Hepatocyte (in vitro differentiated cells): ENCODE measurements at regions not wholly inside any gene's neighbourhood (a gene's known extent, or its start where the extent isn't known, plus 50 kb on each side); places are given as distances from the start of the nearest gene placed in this dataset.

Experiments used
- DNase-seq: peaks from one replicate; pipeline ENCODE4 v3.0.0-alpha.2; 2016; ENCODE audit warnings: low spot score
- H2AFZ ChIP-seq: fragments of 200-600 bp; sonication (generic); 2 replicates; pipeline ENCODE4 v1.6.0; 2016; ENCODE audit warnings: antibody characterized with exemption, mild to moderate bottlenecking
- H3K27ac ChIP-seq: fragments of 200-600 bp; sonication (generic); 2 replicates; pipeline ENCODE4 v1.5.1; 2016; ENCODE audit warnings: mild to moderate bottlenecking
- H3K27me3 ChIP-seq: fragments of 200-600 bp; sonication (generic); 2 replicates; pipeline ENCODE4 v1.6.1; 2016
- H3K36me3 ChIP-seq: fragments of 200-600 bp; sonication (generic); replicated peaks from 2 replicates; pipeline ENCODE4 v1.5.1; 2016; ENCODE audit warnings: low read depth; ENCODE audit not compliant: insufficient read depth
- H3K4me1 ChIP-seq: fragments of 200-600 bp; sonication (generic); 2 replicates; pipeline ENCODE4 v1.5.1; 2016; ENCODE audit warnings: mild to moderate bottlenecking, moderate library complexity; ENCODE audit not compliant: insufficient read depth
- H3K4me2 ChIP-seq: fragments of 200-600 bp; sonication (generic); 2 replicates; pipeline ENCODE4 v1.6.0; 2016
- H3K4me3 ChIP-seq: fragments of 200-600 bp; sonication (generic); 2 replicates; pipeline ENCODE4 v1.5.1; 2016; ENCODE audit warnings: mild to moderate bottlenecking
- H3K79me2 ChIP-seq: fragments of 200-600 bp; sonication (generic); 2 replicates; pipeline ENCODE4 v1.6.0; 2017; ENCODE audit warnings: mild to moderate bottlenecking
- H3K9me2 ChIP-seq: fragments of 200-600 bp; sonication (generic); replicated peaks from 2 replicates; pipeline ENCODE4 v1.6.0; 2017; ENCODE audit warnings: mild to moderate bottlenecking; ENCODE audit not compliant: insufficient read depth
- H3K9me3 ChIP-seq: fragments of 200-600 bp; sonication (generic); 2 replicates; pipeline ENCODE4 v1.5.1; 2016; ENCODE audit warnings: low read depth, mild to moderate bottlenecking
- H4K20me1 ChIP-seq: fragments of 200-600 bp; sonication (generic); 2 replicates; pipeline ENCODE4 v1.6.0; 2016; ENCODE audit warnings: mild to moderate bottlenecking; ENCODE audit not compliant: insufficient read depth, poor library complexity, severe bottlenecking
- CTCF ChIP-seq: fragments of 200-600 bp; sonication (generic); IDR thresholded peaks from 2 replicates; pipeline ENCODE4 v1.5.1; 2016; ENCODE audit warnings: antibody characterized with exemption, mild to moderate bottlenecking; ENCODE audit not compliant: poor library complexity
- EZH2 ChIP-seq: fragments of 200-600 bp; sonication (generic); IDR thresholded peaks from 2 replicates; pipeline ENCODE4 v1.6.1; 2016; ENCODE audit warnings: antibody characterized with exemption, mild to moderate bottlenecking, borderline replicate concordance
- EZH2phosphoT487 ChIP-seq: fragments of 200-600 bp; sonication (generic); IDR thresholded peaks from one replicate; pipeline ENCODE4 v1.6.1; 2018; ENCODE audit warnings: antibody characterized with exemption, mild to moderate bottlenecking, low read depth, moderate library complexity; ENCODE audit not compliant: unreplicated experiment, severe bottlenecking
- WGBS: methylation state at CpG from one replicate; pipeline ENCODE4 v1.1.6; 2016; ENCODE audit warnings: low lambda C conversion rate; ENCODE audit errors: missing lambda C conversion rate; 5-methylcytosine and 5-hydroxymethylcytosine counted together

- Histone ChIP-seq H4K20me1 (no peaks in the 10 kb centered on the region), H2AFZ (no peak overlapping the region), H3K9me3 (no peaks in the 10 kb centered on the region), H3K79me2 (no peaks in the 10 kb centered on the region), H3K4me2 (no peak overlapping the region), H3K4me3 (no peak overlapping the region), H3K27me3 (no peaks in the 10 kb centered on the region), H3K9me2 (no peaks in the 10 kb centered on the region), H3K4me1 (no peaks in the 10 kb centered on the region), H3K36me3 (no peaks in the 10 kb centered on the region), H3K27ac (no peak overlapping the region)
- 79% methylated on average over 15 of the region's 20 CpGs for WGBS
- no peak for DNase-seq
- no peak for TF ChIP-seq EZH2phosphoT487
- TF ChIP-seq EZH2: no peak
- TF ChIP-seq CTCF: no peak
Observed at GRCh38 chr14:105839425-105840265, 313.3 kb downstream of the TMEM121 start.

- Histone ChIP-seq H3K36me3 (no peaks in the 10 kb centered on the region), H3K9me3 (no peaks in the 10 kb centered on the region), H3K79me2 (no peaks in the 10 kb centered on the region), H3K9me2 (no peaks in the 10 kb centered on the region), H3K4me2 (no peak overlapping the region), H4K20me1 (no peaks in the 10 kb centered on the region), H3K4me3 (no peak overlapping the region), H3K27ac (no peak overlapping the region), H2AFZ (no peak overlapping the region), H3K27me3 (no peaks in the 10 kb centered on the region), H3K4me1 (no peaks in the 10 kb centered on the region)
- 87% methylated on average over 22 of the region's 32 CpGs for WGBS
- no peak for DNase-seq
- TF ChIP-seq EZH2phosphoT487 (no peak), EZH2 (no peak), CTCF (no peak)
Observed at GRCh38 chr14:105840266-105841021, 314.1 kb downstream of the TMEM121 start.

GRCh38 chr14:105841022-105842009 lies 314.9 kb downstream of the TMEM121 start:
- no peak overlapping the region for H3K4me3 ChIP-seq
- H3K27me3 ChIP-seq: no peaks in the 10 kb centered on the region
- DNase-seq: no peak
- no peak overlapping the region for H3K27ac ChIP-seq
- no peaks in the 10 kb centered on the region for H3K4me1 ChIP-seq
- H2AFZ ChIP-seq: no peak overlapping the region
- no peaks in the 10 kb centered on the region for H3K36me3 ChIP-seq
- TF ChIP-seq EZH2 (no peak), EZH2phosphoT487 (no peak), CTCF (no peak)
- WGBS: 83% methylated on average over 28 of the region's 29 CpGs
- no peaks in the 10 kb centered on the region for H3K79me2 ChIP-seq
- H4K20me1 ChIP-seq: no peaks in the 10 kb centered on the region
- H3K4me2 ChIP-seq: no peak overlapping the region
- H3K9me3 ChIP-seq: no peaks in the 10 kb centered on the region
- H3K9me2 ChIP-seq: no peaks in the 10 kb centered on the region
